C4-2B (cell line): ENCODE measurements at regions not wholly inside any gene's neighbourhood (a gene's known extent, or its start where the extent isn't known, plus 50 kb on each side); places are given as distances from the start of the nearest gene placed in this dataset.

Experiments
- H3K27ac ChIP-seq: fragments of 450-650 bp; 2 replicates; pipeline ENCODE4 v1.5.1; 2017
- CTCF ChIP-seq: fragments of 450-650 bp; conservative IDR thresholded peaks from 2 replicates; pipeline ENCODE4 v1.5.1; 2017; ENCODE audit warnings: mild to moderate bottlenecking
- ZFX ChIP-seq: fragments of 450-650 bp; IDR thresholded peaks from 2 replicates; pipeline ENCODE4 v1.6.1; 2017

- H3K27ac ChIP-seq, result no peak overlapping the region
- TF ChIP-seq ZFX (no peak), CTCF (no peak)
These were observed 367.2 kb downstream of the PLPP3 start for GRCh38 chr1:56212143-56212542.

GRCh38 chr1:56206391-56206790 is 373.0 kb downstream of the PLPP3 start:
- no peak overlapping the region for H3K27ac ChIP-seq
- TF ChIP-seq ZFX, result no peak
- TF ChIP-seq CTCF, result no peak

GRCh38 chr1:56204206-56204605 is 375.2 kb downstream of the PLPP3 start:
- H3K27ac ChIP-seq, result no peak overlapping the region
- TF ChIP-seq ZFX, result no peak
- TF ChIP-seq CTCF, result no peak

DNA sequence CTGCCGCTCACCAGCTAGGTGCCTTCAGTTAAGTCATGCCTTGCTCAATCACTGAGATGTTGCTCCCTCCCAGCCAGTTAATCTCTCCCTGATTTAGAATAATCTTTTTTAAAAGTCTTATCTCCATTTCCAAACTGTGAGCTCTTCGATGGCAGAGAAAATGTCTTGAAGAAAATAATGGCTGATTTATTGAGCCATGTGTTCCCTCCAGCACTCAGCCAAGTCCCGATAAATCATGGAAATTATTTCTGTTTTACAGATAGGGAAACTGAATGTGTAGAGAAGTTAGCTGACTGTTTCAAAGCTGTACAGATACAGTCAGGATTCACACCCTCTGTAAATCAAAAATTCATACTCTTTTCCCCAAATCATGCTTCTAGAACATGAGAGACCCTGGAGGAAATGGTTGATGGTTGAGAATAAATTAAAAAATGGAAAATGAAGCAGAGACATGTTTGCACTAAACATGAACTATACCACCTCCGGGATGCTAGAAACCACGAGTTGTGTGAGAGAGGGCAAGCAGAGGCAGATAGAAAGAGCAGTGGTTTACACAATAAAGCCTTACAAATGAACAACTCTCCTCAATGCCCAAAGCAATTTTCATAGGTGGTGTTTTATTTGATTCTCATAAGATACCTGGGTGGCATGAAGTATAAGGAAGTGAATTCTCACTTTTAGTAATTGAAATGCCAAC is 376.4 kb downstream of the PLPP3 start:
- TF ChIP-seq CTCF, result no peak
- no peak for TF ChIP-seq ZFX
- no peak overlapping the region for H3K27ac ChIP-seq

GRCh38 chr1:56202186-56202585 is 377.2 kb downstream of the PLPP3 start:
- TF ChIP-seq CTCF (no peak), ZFX (no peak)
- no peak overlapping the region for H3K27ac ChIP-seq

- no peak for TF ChIP-seq CTCF
- H3K27ac ChIP-seq, result no peak overlapping the region
These were observed 378.5 kb downstream of the PLPP3 start for GRCh38 chr1:56200896-56201295.

DNA sequence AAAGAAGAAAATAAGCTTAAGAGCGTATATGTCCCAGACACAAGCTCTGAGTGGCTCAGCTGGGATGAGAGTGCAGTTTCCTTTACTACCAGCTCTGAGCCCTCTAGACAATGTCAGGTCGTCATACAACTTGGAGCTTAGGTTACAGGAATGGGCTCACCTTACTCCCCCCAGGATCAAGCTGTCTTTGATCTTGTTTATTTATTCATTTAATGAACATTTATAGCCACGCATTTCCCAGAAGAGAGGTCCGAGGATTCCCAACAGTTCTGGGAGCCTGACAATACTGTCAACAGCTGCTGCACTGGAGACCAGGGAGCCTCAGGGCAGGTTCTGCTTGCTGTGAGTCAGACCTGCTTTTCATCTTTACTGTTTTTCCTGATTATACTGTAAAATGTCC is 378.9 kb downstream of the PLPP3 start:
- TF ChIP-seq CTCF (no peak), ZFX (no peak)
- no peak overlapping the region for H3K27ac ChIP-seq
